Nephron (organoid): ENCODE measurements at regions not wholly inside any gene's neighbourhood (a gene's known extent, or its start where the extent isn't known, plus 50 kb on each side); places are given as distances from the start of the nearest gene placed in this dataset.

ENCODE experiments used
- H3K27ac Mint-ChIP-seq, 3 experiments: 2 replicates each; pipeline ENCODE4 v1.8.0; 2020; ENCODE audit warnings: mixed read lengths in 3 of 3, mild to moderate bottlenecking in 2 of 3, moderate library complexity in 1 of 3
- H3K27me3 Mint-ChIP-seq: 2 replicates; pipeline ENCODE4 v1.8.0; 2021; ENCODE audit warnings: low read depth, mild to moderate bottlenecking, moderate library complexity, mixed read lengths
- H3K36me3 Mint-ChIP-seq: 2 replicates; pipeline ENCODE4 v1.8.0; 2020; ENCODE audit warnings: low read depth, mixed read lengths
- H3K4me1 Mint-ChIP-seq: 2 replicates; pipeline ENCODE4 v1.8.0; 2020; ENCODE audit warnings: mixed read lengths
- H3K4me3 Mint-ChIP-seq, 3 experiments: 2 replicates each; pipeline ENCODE4 v1.8.0; 2020; ENCODE audit warnings: mild to moderate bottlenecking in 3 of 3, mixed read lengths in 3 of 3, moderate library complexity in 2 of 3
- H3K9me3 Mint-ChIP-seq: 2 replicates; pipeline ENCODE4 v1.8.0; 2020; ENCODE audit warnings: mixed read lengths
- TF ChIP-seq, protein P1 (sequence below), 3 experiments: fragments of 200-600 bp; sonication (generic); IDR thresholded peaks; one replicate each; pipeline ENCODE4 v1.5.0; 2021; ENCODE audit warnings: antibody characterized with exemption in 3 of 3; ENCODE audit not compliant: unreplicated experiment in 3 of 3

GRCh38 chr1:75058424-75058823 is 75.8 kb upstream of the LHX8 start:
- TF ChIP-seq, protein P1, sequence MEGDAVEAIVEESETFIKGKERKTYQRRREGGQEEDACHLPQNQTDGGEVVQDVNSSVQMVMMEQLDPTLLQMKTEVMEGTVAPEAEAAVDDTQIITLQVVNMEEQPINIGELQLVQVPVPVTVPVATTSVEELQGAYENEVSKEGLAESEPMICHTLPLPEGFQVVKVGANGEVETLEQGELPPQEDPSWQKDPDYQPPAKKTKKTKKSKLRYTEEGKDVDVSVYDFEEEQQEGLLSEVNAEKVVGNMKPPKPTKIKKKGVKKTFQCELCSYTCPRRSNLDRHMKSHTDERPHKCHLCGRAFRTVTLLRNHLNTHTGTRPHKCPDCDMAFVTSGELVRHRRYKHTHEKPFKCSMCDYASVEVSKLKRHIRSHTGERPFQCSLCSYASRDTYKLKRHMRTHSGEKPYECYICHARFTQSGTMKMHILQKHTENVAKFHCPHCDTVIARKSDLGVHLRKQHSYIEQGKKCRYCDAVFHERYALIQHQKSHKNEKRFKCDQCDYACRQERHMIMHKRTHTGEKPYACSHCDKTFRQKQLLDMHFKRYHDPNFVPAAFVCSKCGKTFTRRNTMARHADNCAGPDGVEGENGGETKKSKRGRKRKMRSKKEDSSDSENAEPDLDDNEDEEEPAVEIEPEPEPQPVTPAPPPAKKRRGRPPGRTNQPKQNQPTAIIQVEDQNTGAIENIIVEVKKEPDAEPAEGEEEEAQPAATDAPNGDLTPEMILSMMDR (IDR thresholded peaks at IDR 0.05; ENCODE audit: unreplicated experiment in 3 of 3) = no peak
- no peaks in the 10 kb centered on the region for H3K4me1 Mint-ChIP-seq
- H3K36me3 Mint-ChIP-seq = no peaks in the 10 kb centered on the region
- no peaks in the 10 kb centered on the region for H3K27me3 Mint-ChIP-seq
- H3K9me3 Mint-ChIP-seq = peaks cover 6% of the 10 kb centered on the region
- H3K27ac Mint-ChIP-seq = no peak overlapping the region
- no peak overlapping the region for H3K4me3 Mint-ChIP-seq

- TF ChIP-seq, protein P1 (IDR thresholded peaks at IDR 0.05; ENCODE audit: unreplicated experiment in 3 of 3) = no peak
- Mint-ChIP-seq H3K27ac (no peak overlapping the region), H3K4me1 (no peaks in the 10 kb centered on the region), H3K27me3 (no peaks in the 10 kb centered on the region), H3K36me3 (no peaks in the 10 kb centered on the region), H3K9me3 (peaks cover 2% of the 10 kb centered on the region), H3K4me3 (no peak overlapping the region)
Measured at GRCh38 chr1:75062111-75062510, 72.1 kb upstream of the LHX8 start.

DNA sequence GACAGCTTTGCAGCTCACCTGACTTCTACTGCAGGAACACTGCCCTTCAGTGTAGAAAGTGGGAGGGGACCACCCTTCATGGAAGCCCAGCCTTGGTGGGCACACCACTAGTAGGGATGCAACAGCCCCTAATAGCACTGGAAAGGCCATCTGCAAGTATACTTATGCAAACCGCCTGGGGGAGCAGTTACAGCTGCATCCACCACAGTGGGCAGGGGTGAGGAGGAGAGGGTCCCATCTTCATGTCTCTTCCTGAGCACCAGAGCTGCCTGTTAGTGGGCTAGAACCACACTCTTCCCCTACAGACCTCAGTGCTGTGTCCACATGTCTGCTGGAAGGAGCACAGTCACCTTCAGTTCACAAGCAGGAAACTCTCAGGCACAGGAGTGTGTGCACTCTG is 66.2 kb upstream of the LHX8 start:
- H3K4me3 Mint-ChIP-seq = no peak overlapping the region
- H3K4me1 Mint-ChIP-seq = no peaks in the 10 kb centered on the region
- no peaks in the 10 kb centered on the region for H3K27me3 Mint-ChIP-seq
- H3K9me3 Mint-ChIP-seq = peaks cover 2% of the 10 kb centered on the region
- H3K27ac Mint-ChIP-seq = no peak overlapping the region
- TF ChIP-seq, protein P1 (IDR thresholded peaks at IDR 0.05; ENCODE audit: unreplicated experiment in 3 of 3) = no peak
- no peaks in the 10 kb centered on the region for H3K36me3 Mint-ChIP-seq

GRCh38 chr1:75074831-75075395 is 59.3 kb upstream of the LHX8 start:
- Mint-ChIP-seq H3K27me3 (no peaks in the 10 kb centered on the region), H3K36me3 (no peaks in the 10 kb centered on the region), H3K9me3 (no peaks in the 10 kb centered on the region), H3K4me1 (no peaks in the 10 kb centered on the region), H3K27ac (no peak overlapping the region), H3K4me3 (no peak overlapping the region)
- TF ChIP-seq, protein P1 (IDR thresholded peaks at IDR 0.05; ENCODE audit: unreplicated experiment in 3 of 3) = no peak

GRCh38 chr1:75079538-75080290 is 54.5 kb upstream of the LHX8 start:
- H3K9me3 Mint-ChIP-seq = no peaks in the 10 kb centered on the region
- no peak overlapping the region for H3K4me3 Mint-ChIP-seq
- no peak overlapping the region for H3K27ac Mint-ChIP-seq
- no peaks in the 10 kb centered on the region for H3K4me1 Mint-ChIP-seq
- no peaks in the 10 kb centered on the region for H3K36me3 Mint-ChIP-seq
- TF ChIP-seq, protein P1 (IDR thresholded peaks at IDR 0.05; ENCODE audit: unreplicated experiment in 3 of 3) = no peak
- no peaks in the 10 kb centered on the region for H3K27me3 Mint-ChIP-seq

DNA sequence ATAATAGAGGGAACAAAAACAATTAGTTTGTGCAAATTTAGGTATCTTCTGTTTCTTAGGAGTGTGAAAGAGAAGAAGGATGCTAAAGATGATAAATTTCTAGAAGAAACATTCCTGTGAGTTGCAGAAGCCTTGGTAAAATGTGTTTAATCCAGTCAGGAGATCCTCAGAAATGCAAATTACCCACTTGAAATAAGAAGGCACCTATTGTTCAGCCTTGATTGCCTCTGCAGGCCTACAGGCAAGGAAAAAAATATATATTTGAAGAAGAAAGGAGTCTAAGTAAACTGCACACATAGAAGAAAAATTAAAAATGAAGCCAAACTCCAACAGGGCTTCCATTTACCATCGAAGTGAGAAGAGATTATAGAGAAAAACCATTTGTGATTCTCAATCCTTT is 51.0 kb upstream of the LHX8 start:
- H3K9me3 Mint-ChIP-seq = no peaks in the 10 kb centered on the region

More for the DNA sequence above, 51.0 kb upstream of the LHX8 start:
- Mint-ChIP-seq H3K4me1 (no peaks in the 10 kb centered on the region), H3K4me3 (no peak overlapping the region), H3K36me3 (no peaks in the 10 kb centered on the region), H3K27ac (no peak overlapping the region), H3K27me3 (no peaks in the 10 kb centered on the region)
- TF ChIP-seq, protein P1 (IDR thresholded peaks at IDR 0.05; ENCODE audit: unreplicated experiment in 3 of 3) = no peak
